ENCODE measurements at regions not wholly inside any gene's neighbourhood (a gene's known extent, or its start where the extent isn't known, plus 50 kb on each side); places are given as distances from the start of the nearest gene placed in this dataset.

DNA sequence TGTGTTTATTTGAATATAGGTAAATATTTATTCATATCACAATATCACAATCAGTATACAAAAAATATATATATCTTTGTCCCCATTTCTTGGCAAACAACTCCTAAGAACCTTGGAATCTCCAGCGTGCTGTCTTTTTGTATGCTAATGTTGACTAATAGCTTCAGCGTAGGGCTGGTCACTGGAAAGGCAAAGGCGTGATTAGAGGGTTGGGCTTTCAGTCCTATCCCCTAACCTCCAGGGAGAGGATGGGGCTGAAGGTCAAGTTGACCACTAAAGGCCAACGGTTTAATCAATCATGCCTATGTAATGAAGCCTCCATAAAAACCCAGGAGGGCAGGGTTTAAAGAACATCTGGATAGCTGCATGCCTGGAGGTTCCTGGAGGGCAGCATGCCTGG lies 79.6 kb upstream of the BNC2 start:
- TF ChIP-seq, protein P1, sequence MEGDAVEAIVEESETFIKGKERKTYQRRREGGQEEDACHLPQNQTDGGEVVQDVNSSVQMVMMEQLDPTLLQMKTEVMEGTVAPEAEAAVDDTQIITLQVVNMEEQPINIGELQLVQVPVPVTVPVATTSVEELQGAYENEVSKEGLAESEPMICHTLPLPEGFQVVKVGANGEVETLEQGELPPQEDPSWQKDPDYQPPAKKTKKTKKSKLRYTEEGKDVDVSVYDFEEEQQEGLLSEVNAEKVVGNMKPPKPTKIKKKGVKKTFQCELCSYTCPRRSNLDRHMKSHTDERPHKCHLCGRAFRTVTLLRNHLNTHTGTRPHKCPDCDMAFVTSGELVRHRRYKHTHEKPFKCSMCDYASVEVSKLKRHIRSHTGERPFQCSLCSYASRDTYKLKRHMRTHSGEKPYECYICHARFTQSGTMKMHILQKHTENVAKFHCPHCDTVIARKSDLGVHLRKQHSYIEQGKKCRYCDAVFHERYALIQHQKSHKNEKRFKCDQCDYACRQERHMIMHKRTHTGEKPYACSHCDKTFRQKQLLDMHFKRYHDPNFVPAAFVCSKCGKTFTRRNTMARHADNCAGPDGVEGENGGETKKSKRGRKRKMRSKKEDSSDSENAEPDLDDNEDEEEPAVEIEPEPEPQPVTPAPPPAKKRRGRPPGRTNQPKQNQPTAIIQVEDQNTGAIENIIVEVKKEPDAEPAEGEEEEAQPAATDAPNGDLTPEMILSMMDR (IDR thresholded peaks at IDR 0.05 in 4 of 5, conservative IDR thresholded peaks at IDR 0.05 in 1 of 5), result no peak
- no peak for TF ChIP-seq POLR2A (IDR thresholded peaks at IDR 0.05)

All from gastrocnemius medialis (tissue), 4 donors.